ENCODE measurements at regions not wholly inside any gene's neighbourhood (a gene's known extent, or its start where the extent isn't known, plus 50 kb on each side); places are given as distances from the start of the nearest gene placed in this dataset.

DNA sequence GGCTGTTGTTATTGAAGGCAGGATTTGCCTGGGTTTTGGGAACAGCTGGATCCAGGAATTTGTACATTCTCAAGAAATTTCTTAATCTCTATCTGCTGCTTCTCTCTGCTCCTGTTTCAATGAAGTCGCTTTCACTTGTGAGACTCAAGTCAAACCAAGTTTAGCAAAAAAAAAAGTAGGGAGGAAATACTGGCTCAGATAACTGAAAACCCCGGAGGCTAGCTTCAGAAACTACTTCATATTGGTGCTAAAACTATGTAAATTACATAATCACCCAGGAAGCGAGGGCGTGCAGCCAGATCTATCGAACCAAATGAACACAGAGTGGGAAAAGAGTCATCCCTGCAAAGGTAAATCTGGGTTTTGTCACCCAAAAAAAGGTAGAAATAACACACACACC, 68.3 kb upstream of the FICD start:
- no peak overlapping the region for H3K4me3 ChIP-seq (replicated peaks in 1 of 3; ENCODE audit: insufficient read depth in 1 of 3, low read depth in 2 of 3, low read length in 3 of 3)
- intact Hi-C loops (cut with micrococcal nuclease; ENCODE audit: unreplicated experiment): no loop called here
- H3K9ac ChIP-seq (ENCODE audit: insufficient read depth, low read depth, low read length): no peak overlapping the region
- H4K20me1 ChIP-seq (ENCODE audit: insufficient read depth, low read length): no peaks in the 10 kb centered on the region
- no peaks in the 10 kb centered on the region for H3K4me1 ChIP-seq (ENCODE audit: insufficient read depth, low read length)
- no peak overlapping the region for H3K4me2 ChIP-seq (ENCODE audit: low read depth, low read length)
- ChIA-PET POLR2A (no interaction called here), CTCF (ENCODE audit: low intra/inter-chr PET ratio, low total read pairs) (no interaction called here)
- no peaks in the 10 kb centered on the region for H3K79me2 ChIP-seq (ENCODE audit: insufficient read depth, low read length)
- FAIRE-seq: no peak
- no peak for DNase-seq (ENCODE audit: low spot score)
- no peaks in the 10 kb centered on the region for H3K9me3 ChIP-seq (ENCODE audit: low read length)
- H3K27me3 ChIP-seq (ENCODE audit: control insufficient read depth in 1 of 2, insufficient read depth in 2 of 2, low read length in 2 of 2): peaks cover 0 to 15% of the 10 kb centered on the region in 2 experiments; a peak in 4 of 5 replicates
- H2AFZ ChIP-seq (ENCODE audit: low read length): no peak overlapping the region
- no peaks in the 10 kb centered on the region for H3K36me3 ChIP-seq (replicated peaks in 1 of 2; ENCODE audit: control insufficient read depth in 1 of 2, insufficient read depth in 2 of 2, low read length in 2 of 2)
- ATAC-seq: no peak
- WGBS (ENCODE audit: low lambda C conversion rate): 5% methylated on average over 5 of the region's 5 CpGs
- no TSS peak for BruUV-seq (replicated peaks)
- TF ChIP-seq ZNF562 (CRISPR knock-in tag; IDR thresholded peaks at IDR 0.05; ENCODE audit: borderline replicate concordance): no peak
- TF ChIP-seq KDM5B (CRISPR knock-in tag; IDR thresholded peaks at IDR 0.05; ENCODE audit: borderline replicate concordance): no peak
- no peak for TF ChIP-seq KLF12 (CRISPR knock-in tag; IDR thresholded peaks at IDR 0.05; ENCODE audit: borderline replicate concordance)
- TF ChIP-seq, protein P1, sequence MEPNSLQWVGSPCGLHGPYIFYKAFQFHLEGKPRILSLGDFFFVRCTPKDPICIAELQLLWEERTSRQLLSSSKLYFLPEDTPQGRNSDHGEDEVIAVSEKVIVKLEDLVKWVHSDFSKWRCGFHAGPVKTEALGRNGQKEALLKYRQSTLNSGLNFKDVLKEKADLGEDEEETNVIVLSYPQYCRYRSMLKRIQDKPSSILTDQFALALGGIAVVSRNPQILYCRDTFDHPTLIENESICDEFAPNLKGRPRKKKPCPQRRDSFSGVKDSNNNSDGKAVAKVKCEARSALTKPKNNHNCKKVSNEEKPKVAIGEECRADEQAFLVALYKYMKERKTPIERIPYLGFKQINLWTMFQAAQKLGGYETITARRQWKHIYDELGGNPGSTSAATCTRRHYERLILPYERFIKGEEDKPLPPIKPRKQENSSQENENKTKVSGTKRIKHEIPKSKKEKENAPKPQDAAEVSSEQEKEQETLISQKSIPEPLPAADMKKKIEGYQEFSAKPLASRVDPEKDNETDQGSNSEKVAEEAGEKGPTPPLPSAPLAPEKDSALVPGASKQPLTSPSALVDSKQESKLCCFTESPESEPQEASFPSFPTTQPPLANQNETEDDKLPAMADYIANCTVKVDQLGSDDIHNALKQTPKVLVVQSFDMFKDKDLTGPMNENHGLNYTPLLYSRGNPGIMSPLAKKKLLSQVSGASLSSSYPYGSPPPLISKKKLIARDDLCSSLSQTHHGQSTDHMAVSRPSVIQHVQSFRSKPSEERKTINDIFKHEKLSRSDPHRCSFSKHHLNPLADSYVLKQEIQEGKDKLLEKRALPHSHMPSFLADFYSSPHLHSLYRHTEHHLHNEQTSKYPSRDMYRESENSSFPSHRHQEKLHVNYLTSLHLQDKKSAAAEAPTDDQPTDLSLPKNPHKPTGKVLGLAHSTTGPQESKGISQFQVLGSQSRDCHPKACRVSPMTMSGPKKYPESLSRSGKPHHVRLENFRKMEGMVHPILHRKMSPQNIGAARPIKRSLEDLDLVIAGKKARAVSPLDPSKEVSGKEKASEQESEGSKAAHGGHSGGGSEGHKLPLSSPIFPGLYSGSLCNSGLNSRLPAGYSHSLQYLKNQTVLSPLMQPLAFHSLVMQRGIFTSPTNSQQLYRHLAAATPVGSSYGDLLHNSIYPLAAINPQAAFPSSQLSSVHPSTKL (CRISPR knock-in tag; IDR thresholded peaks at IDR 0.05): no peak
- TF ChIP-seq, protein P2, sequence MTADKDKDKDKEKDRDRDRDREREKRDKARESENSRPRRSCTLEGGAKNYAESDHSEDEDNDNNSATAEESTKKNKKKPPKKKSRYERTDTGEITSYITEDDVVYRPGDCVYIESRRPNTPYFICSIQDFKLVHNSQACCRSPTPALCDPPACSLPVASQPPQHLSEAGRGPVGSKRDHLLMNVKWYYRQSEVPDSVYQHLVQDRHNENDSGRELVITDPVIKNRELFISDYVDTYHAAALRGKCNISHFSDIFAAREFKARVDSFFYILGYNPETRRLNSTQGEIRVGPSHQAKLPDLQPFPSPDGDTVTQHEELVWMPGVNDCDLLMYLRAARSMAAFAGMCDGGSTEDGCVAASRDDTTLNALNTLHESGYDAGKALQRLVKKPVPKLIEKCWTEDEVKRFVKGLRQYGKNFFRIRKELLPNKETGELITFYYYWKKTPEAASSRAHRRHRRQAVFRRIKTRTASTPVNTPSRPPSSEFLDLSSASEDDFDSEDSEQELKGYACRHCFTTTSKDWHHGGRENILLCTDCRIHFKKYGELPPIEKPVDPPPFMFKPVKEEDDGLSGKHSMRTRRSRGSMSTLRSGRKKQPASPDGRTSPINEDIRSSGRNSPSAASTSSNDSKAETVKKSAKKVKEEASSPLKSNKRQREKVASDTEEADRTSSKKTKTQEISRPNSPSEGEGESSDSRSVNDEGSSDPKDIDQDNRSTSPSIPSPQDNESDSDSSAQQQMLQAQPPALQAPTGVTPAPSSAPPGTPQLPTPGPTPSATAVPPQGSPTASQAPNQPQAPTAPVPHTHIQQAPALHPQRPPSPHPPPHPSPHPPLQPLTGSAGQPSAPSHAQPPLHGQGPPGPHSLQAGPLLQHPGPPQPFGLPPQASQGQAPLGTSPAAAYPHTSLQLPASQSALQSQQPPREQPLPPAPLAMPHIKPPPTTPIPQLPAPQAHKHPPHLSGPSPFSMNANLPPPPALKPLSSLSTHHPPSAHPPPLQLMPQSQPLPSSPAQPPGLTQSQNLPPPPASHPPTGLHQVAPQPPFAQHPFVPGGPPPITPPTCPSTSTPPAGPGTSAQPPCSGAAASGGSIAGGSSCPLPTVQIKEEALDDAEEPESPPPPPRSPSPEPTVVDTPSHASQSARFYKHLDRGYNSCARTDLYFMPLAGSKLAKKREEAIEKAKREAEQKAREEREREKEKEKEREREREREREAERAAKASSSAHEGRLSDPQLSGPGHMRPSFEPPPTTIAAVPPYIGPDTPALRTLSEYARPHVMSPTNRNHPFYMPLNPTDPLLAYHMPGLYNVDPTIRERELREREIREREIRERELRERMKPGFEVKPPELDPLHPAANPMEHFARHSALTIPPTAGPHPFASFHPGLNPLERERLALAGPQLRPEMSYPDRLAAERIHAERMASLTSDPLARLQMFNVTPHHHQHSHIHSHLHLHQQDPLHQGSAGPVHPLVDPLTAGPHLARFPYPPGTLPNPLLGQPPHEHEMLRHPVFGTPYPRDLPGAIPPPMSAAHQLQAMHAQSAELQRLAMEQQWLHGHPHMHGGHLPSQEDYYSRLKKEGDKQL (CRISPR knock-in tag; IDR thresholded peaks at IDR 0.05; ENCODE audit: low read depth): no peak
- no peak for TF ChIP-seq ZNF180 (CRISPR knock-in tag; IDR thresholded peaks at IDR 0.05; ENCODE audit: borderline replicate concordance, low read depth)
- TF ChIP-seq TEAD3 (CRISPR knock-in tag; optimal IDR thresholded peaks at IDR 0.05; ENCODE audit: borderline replicate concordance): no peak
- no peak for TF ChIP-seq ZNF207 (IDR thresholded peaks at IDR 0.05; ENCODE audit: borderline replicate concordance)
- in situ Hi-C loops (cut with HindIII; ENCODE audit: extremely low pct_ligation_motif_present, low pct_unique_long_range_greater_than_20kb): no loop called here
- H3K27ac ChIP-seq (ENCODE audit: extremely low read length, insufficient read depth, low read length): no peak overlapping the region
